ENCODE measurements at regions not wholly inside any gene's neighbourhood (a gene's known extent, or its start where the extent isn't known, plus 50 kb on each side); places are given as distances from the start of the nearest gene placed in this dataset.

- DNase-seq, result peak; percentile 16
Measured at GRCh38 chr2:71749671-71750101, 296.3 kb downstream of the DYSF start.

- DNase-seq, result no peak
Measured at GRCh38 chr2:71748227-71748626, 294.9 kb downstream of the DYSF start.

DNA sequence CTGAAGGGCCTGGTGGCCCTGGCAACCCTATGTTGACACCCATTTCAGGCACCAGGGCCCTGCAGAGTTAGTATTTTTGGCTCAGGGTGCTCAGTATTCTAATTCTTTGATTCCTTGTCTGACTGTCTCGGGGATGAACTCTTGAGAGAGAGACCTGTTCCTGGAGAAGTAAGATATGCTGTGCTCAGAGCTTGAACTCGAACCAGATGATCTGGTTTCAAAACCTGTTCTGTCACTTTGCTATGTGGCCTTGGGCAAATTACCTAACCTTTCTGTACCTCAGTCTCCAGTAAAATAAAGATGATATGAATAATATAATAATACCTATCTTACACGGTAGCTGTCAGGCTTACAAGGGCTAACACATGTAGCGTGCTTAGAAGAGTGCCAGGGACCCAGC lies 294.2 kb downstream of the DYSF start:
- DNase-seq, result no peak

DNA sequence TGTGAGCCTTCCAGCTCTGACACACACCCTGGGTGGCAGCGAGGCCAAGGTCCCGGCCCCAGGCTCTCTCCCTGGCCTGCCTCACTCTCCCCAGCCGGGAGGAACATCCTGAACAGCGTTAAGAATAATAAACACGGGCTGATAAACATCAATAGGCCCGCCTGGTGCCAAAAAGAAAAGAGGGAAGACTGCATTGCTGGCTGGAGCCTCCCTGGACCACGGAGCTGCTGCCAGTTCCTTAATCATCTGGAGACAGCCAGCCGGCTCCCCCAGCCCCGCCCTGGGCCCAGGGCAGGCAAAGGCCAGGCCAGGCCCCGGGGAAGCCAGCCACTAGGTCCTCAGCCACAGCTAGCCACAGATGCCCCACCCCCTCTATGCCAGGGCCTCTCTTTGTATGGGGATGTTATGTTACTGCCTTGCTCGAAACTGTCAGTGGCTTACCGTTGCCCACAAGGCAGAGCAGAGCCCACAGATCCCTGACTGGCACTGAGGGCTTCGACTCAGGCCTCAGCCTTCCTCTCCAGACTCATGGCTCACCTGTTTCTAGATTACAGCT lies 293.7 kb downstream of the DYSF start:
- peak; percentile 22 for DNase-seq

GRCh38 chr2:71744781-71745180 lies 291.4 kb downstream of the DYSF start:
- no peak for DNase-seq

- no peak for DNase-seq
Measured at GRCh38 chr2:71743995-71744675, 290.8 kb downstream of the DYSF start.

- DNase-seq, result peak; percentile 80
Measured at GRCh38 chr2:71742953-71743601, 289.7 kb downstream of the DYSF start.

GRCh38 chr2:71736986-71737385 lies 283.6 kb downstream of the DYSF start:
- no peak for DNase-seq

DNA sequence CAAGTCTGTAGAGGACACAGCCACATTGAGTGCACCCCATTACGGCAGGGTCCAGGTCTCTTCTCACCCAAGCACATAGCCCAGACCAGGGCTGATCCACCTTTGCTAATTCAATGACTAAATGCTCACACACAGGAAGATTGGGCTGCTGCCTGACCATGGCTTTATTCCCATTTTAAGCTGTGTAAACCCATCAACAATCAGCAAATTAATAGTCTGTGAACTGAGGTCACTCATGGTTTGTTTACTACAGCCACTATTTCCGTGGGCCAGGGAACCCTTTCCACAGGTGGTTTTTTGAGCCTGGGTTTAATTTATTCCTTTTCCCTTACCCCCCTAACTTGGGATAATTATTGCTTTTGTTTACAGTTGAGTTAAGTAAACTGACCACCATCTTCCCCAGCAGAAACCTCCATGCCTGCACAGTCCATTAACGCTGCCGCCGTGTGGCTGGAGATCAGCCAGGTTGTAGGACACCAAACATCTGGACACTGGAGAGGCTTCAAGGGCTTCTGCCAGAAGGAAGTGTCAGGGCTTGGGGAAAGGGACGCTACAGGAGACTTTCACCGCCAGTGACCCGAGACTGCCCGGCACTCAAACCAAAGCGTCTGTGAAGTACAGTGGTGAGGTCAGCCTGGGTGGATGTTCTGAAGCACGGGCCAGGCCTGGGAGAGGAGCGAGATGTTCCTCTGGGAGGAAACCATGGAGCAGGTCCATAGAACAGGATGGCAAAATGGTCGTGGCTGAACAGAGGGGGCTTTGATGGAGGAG lies 282.9 kb downstream of the DYSF start:
- DNase-seq, result no peak

Data from T1000 (cell line).